GM03348 (cell line): ENCODE measurements at regions not wholly inside any gene's neighbourhood (a gene's known extent, or its start where the extent isn't known, plus 50 kb on each side); places are given as distances from the start of the nearest gene placed in this dataset.
A peak's percentile ranks its signal among the peaks of the same experiment; 100 is the strongest.
"Not testable (repeated sequence)": the region's sequence is repeated elsewhere in the genome, so short reads cannot be mapped to it uniquely, and the experiment has no call there.

Source experiments
- DNase-seq: peaks from one replicate; pipeline ENCODE4 v3.0.0; 2012; ENCODE audit warnings: low spot score

DNA sequence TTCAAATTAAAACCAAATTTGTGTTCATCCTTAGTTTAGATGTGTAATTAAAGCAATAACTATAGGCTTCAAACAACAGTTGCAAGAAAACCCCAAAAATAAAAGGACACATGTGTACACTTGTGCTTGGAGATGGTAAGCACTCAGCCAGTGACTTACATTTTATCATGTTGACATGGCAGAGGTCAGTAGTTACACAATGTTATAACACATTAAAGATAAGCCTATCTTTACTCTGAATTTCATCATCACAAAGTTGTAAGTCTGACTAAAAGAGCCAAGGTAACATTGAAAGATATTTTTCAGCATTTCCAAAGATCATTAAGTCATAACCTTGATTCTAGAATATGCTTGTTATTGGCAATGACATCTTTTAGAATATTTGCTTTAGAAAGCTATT, 98.5 kb upstream of the PNPLA4 start:
- no peak for DNase-seq

DNA sequence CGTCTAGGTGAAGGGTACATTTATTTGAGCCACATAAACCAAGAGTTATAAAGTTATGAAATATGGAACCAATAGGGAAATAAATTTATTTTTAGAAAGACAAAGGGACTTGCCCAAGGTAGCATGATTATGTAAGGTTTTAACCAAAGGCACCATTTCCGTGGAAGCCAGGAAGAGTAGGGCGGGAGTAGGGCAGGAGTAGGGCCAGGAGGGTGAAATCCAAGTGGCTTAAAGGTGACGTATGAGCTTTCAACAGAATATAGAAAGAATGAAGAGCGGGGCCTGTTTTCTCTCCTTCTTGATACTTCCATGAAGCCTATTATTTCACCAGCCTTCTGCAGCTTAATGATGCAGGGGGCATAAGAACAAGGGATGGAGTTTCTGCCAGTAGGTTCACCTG, 91.7 kb upstream of the PNPLA4 start:
- no peak for DNase-seq

- DNase-seq: no peak
These were observed 82.9 kb upstream of the PNPLA4 start for GRCh38 chrX:8010105-8010504.

GRCh38 chrX:8005678-8006347, 78.6 kb upstream of the PNPLA4 start:
- DNase-seq: no peak

DNA sequence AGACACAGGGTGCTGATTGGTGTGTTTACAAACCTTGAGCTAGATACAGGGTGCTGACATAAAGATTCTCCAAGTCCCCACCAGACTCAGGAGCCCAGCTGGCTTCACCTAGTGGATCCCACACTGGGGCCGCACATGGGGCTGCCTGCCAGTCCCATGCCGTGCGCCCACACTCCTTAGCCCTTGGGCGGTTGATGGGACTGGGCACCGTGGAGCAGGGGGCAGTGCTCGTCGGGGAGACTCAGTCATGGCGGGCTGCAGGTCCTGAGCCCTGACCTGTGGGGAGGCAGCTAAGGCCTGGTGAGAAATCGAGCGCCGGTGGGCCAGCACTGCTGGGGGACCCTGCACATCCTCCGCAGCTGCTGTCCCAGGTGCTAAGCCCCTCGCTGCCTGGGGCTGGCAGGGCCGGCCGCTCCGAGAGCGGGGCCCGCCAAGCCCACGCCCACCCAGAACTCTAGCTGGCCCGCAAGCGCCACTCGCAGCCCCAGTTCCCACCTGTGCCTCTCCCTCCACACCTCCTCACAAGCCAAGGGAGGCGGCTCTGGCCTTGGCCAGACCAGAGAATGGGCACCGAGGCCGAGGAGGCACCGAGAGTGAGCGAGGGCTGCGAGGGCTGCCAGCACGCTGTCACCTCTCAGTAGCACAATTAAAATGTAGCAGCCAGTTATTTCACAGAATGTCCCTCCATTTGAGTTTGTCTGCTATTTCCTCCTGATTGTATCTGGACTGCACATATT, 76.1 kb upstream of the PNPLA4 start:
- no peak for DNase-seq

DNA sequence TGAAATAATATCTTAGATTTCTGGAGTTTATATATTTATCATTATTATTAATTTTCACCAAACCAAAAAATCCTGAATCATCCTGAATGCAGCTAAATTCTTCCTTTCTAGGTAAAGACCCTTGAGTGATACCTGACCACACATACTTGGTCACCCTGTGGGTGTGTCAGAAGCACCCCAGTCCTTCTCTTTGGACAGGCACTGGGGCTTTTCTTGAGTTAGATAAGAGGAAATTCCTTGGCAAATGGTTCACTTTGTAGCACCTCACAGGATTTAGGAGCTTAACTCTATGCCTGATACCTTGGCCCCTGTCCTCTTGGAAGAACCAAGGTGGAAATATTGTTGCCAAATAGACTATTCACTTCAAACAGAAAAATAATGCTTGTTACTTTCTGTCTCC, 69.6 kb upstream of the PNPLA4 start:
- no peak for DNase-seq

GRCh38 chrX:7996414-7996813, 69.2 kb upstream of the PNPLA4 start:
- peak; percentile 25 for DNase-seq

DNA sequence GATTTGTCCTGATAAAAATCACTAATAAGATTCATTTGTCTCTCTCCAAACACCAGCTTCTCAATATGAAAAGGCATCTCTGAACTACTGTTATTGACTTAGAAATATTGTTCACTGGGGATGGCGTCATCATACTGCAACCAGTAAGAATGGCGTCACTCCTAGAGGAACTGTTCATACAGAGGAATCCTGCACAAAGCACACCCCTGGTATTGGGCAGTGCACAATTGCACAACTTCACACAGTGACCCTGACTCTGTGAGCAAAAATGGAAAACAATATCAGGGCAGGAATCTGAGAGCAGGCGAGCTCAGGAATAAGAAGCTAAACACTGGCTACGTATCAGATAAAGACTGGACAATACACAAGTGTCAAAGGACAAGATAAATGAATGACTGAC, 66.7 kb upstream of the PNPLA4 start:
- no peak for DNase-seq

GRCh38 chrX:7988013-7988759, 61.0 kb upstream of the PNPLA4 start:
- DNase-seq: not testable (repeated sequence)

- DNase-seq: no peak
These were observed 60.2 kb upstream of the PNPLA4 start for GRCh38 chrX:7987160-7988012.

DNA sequence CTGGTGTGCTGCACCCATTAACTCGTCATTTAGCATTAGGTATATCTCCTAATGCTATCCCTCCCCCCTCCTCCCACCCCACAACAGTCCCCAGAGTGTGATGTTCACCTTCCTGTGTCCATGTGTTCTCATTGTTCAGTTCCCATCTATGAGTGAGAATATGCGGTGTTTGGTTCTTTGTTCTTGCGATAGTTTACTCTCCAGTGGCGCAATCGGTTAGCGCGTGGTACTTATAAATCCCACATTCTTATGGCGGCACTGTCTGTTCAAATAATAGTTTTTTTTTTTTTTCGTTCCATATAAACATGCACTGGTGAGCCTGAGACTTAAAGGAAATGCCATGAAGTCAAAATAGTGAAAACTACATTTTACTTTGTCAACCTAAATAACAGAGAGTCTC, 59.5 kb upstream of the PNPLA4 start:
- DNase-seq: not testable (repeated sequence)

DNA sequence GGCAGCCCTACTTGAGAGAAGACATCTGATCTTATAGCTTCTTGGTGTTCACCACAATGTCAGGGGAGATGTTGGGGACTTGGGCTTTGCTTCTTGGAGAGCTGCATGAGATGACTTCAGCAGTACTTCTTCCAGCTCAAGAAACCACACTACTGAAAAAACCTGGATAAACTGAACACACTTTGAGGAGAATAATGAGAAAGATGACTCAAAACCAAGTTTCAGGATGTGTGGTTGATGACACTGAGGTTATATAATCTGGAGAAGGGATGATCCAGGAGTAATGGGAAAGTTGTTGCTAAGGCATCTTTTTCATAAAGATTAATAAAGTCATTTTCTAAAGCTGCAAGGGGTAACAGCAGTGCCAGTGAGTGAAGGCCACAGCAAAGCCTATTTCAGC, 58.4 kb upstream of the PNPLA4 start:
- no peak for DNase-seq

GRCh38 chrX:7983581-7983980, 56.4 kb upstream of the PNPLA4 start:
- no peak for DNase-seq
